H9 (cell line): ENCODE measurements at regions not wholly inside any gene's neighbourhood (a gene's known extent, or its start where the extent isn't known, plus 50 kb on each side); places are given as distances from the start of the nearest gene placed in this dataset.

ENCODE experiments used
- DNase-seq: peaks from one replicate; pipeline ENCODE4 v3.0.0-alpha.2; 2017
- H2AFZ ChIP-seq: one replicate; pipeline ENCODE4 v1.6.1; 2013; ENCODE audit warnings: mild to moderate bottlenecking, low read length, control low read depth, moderate library complexity
- H2AK5ac ChIP-seq: 2 replicates; pipeline ENCODE4 v1.6.1; 2013; ENCODE audit warnings: low read length, control low read depth, mixed read lengths; ENCODE audit not compliant: insufficient read length
- H2BK120ac ChIP-seq: one replicate; pipeline ENCODE4 v1.6.1; 2013; ENCODE audit warnings: low read depth, mild to moderate bottlenecking, low read length, control low read depth, inconsistent platforms; ENCODE audit not compliant: poor library complexity, severe bottlenecking
- H2BK12ac ChIP-seq: 2 replicates; pipeline ENCODE4 v1.6.1; 2013; ENCODE audit warnings: low read length, control low read depth, mixed read lengths, low read depth; ENCODE audit not compliant: insufficient read length
- H2BK15ac ChIP-seq: 2 replicates; pipeline ENCODE4 v1.6.1; 2013; ENCODE audit warnings: low read depth, low read length, control low read depth
- H2BK20ac ChIP-seq: one replicate; pipeline ENCODE4 v1.6.1; 2013; ENCODE audit warnings: low read depth, mild to moderate bottlenecking, low read length, control low read depth, inconsistent platforms; ENCODE audit not compliant: poor library complexity, severe bottlenecking
- H2BK5ac ChIP-seq: 2 replicates; pipeline ENCODE4 v1.6.1; 2013; ENCODE audit warnings: low read length, control low read depth, mixed read lengths; ENCODE audit not compliant: insufficient read length
- H3K14ac ChIP-seq: 2 replicates; pipeline ENCODE4 v1.6.1; 2013; ENCODE audit warnings: low read length, control low read depth; ENCODE audit not compliant: insufficient read depth
- H3K18ac ChIP-seq: 2 replicates; pipeline ENCODE4 v1.6.1; 2013; ENCODE audit warnings: low read depth, mild to moderate bottlenecking, mixed read lengths, low read length, control low read depth; ENCODE audit not compliant: insufficient read length
- H3K23ac ChIP-seq: 2 replicates; pipeline ENCODE4 v1.6.1; 2013; ENCODE audit warnings: low read length, control low read depth, mixed read lengths, low read depth; ENCODE audit not compliant: insufficient read length
- H3K23me2 ChIP-seq: 2 replicates; pipeline ENCODE4 v1.6.1; 2013; ENCODE audit warnings: low read depth, mild to moderate bottlenecking, mixed read lengths, low read length, control low read depth; ENCODE audit not compliant: insufficient read length, poor library complexity, severe bottlenecking
- H3K27ac ChIP-seq: 2 replicates; pipeline ENCODE4 v1.5.1; 2013; ENCODE audit warnings: low read length, control low read depth, mixed read lengths, low read depth; ENCODE audit not compliant: insufficient read length
- H3K27me3 ChIP-seq: 2 replicates; pipeline ENCODE4 v1.6.1; 2013; ENCODE audit warnings: low read length, control low read depth, inconsistent platforms; ENCODE audit not compliant: insufficient read depth
- H3K4ac ChIP-seq: 2 replicates; pipeline ENCODE4 v1.6.1; 2013; ENCODE audit warnings: low read depth, mild to moderate bottlenecking, control low read depth, inconsistent platforms, low read length, moderate library complexity
- H3K4me1 ChIP-seq: 2 replicates; pipeline ENCODE4 v1.6.1; 2013; ENCODE audit warnings: low read length, control low read depth, inconsistent platforms; ENCODE audit not compliant: insufficient read depth
- H3K4me2 ChIP-seq: 2 replicates; pipeline ENCODE4 v1.6.1; 2013; ENCODE audit warnings: low read length, control low read depth, mixed read lengths; ENCODE audit not compliant: insufficient read length, insufficient read depth
- H3K56ac ChIP-seq: 2 replicates; pipeline ENCODE4 v1.6.1; 2013; ENCODE audit warnings: low read depth, mild to moderate bottlenecking, mixed read lengths, low read length, control low read depth; ENCODE audit not compliant: insufficient read length
- H3K79me1 ChIP-seq: 2 replicates; pipeline ENCODE4 v1.6.1; 2013; ENCODE audit warnings: low read depth, mild to moderate bottlenecking, moderate library complexity, low read length, control low read depth, inconsistent platforms; ENCODE audit not compliant: insufficient read depth, poor library complexity, severe bottlenecking
- H3K79me2 ChIP-seq: 2 replicates; pipeline ENCODE4 v1.6.1; 2013; ENCODE audit warnings: low read length, control low read depth, inconsistent platforms; ENCODE audit not compliant: insufficient read depth
- H3K9ac ChIP-seq: 2 replicates; pipeline ENCODE4 v1.6.1; 2013; ENCODE audit warnings: low read length, control low read depth, mixed read lengths; ENCODE audit not compliant: insufficient read length; ENCODE audit errors: extremely low read depth
- H3K9me3 ChIP-seq: one replicate; pipeline ENCODE4 v1.6.1; 2013; ENCODE audit warnings: low read depth, low read length, inconsistent platforms; ENCODE audit not compliant: control insufficient read depth
- H3T11ph ChIP-seq: one replicate; pipeline ENCODE4 v1.6.1; 2013; ENCODE audit warnings: mild to moderate bottlenecking, low read length, control low read depth, inconsistent platforms
- H4K20me1 ChIP-seq: one replicate; pipeline ENCODE4 v1.6.1; 2013; ENCODE audit not compliant: control insufficient read depth, insufficient read length, insufficient read depth
- H4K5ac ChIP-seq: 2 replicates; pipeline ENCODE4 v1.6.1; 2013; ENCODE audit warnings: low read depth, mild to moderate bottlenecking, mixed read lengths, low read length, control low read depth; ENCODE audit not compliant: insufficient read length
- H4K8ac ChIP-seq: replicated peaks from 2 replicates; pipeline ENCODE4 v1.6.1; 2013; ENCODE audit warnings: low read length, control low read depth, mixed read lengths, low read depth; ENCODE audit not compliant: insufficient read length
- H4K91ac ChIP-seq: 2 replicates; pipeline ENCODE4 v1.6.1; 2013; ENCODE audit warnings: low read depth, mild to moderate bottlenecking, moderate library complexity, mixed read lengths, low read length, control low read depth; ENCODE audit not compliant: insufficient read length
- H3K27ac Mint-ChIP-seq, 3 experiments: 2 replicates in 2 of 3; 3 replicates in 1 of 3; pipeline ENCODE4 v1.8.0; 2020 to 2021; ENCODE audit warnings: mixed read lengths in 3 of 3, mild to moderate bottlenecking in 1 of 3, moderate library complexity in 1 of 3
- H3K27me3 Mint-ChIP-seq: 2 replicates; pipeline ENCODE4 v1.8.0; 2021; ENCODE audit warnings: low read depth, mild to moderate bottlenecking, moderate library complexity, mixed read lengths
- H3K36me3 Mint-ChIP-seq, 3 experiments: 2 replicates in 2 of 3; 3 replicates in 1 of 3; pipeline ENCODE4 v1.8.0; 2020 to 2021; ENCODE audit warnings: low read depth in 3 of 3, mixed read lengths in 3 of 3; ENCODE audit not compliant: insufficient read depth in 1 of 3
- H3K4me1 Mint-ChIP-seq, 2 experiments: 2 replicates each; pipeline ENCODE4 v1.8.0; 2020; ENCODE audit warnings: mixed read lengths in 2 of 2
- H3K4me3 Mint-ChIP-seq, 2 experiments: 2 replicates in 1 of 2; 3 replicates in 1 of 2; pipeline ENCODE4 v1.8.0; 2020 to 2021; ENCODE audit warnings: mild to moderate bottlenecking in 2 of 2, mixed read lengths in 2 of 2, moderate library complexity in 1 of 2
- H3K9me3 Mint-ChIP-seq, 2 experiments: 2 replicates in 1 of 2; 3 replicates in 1 of 2; pipeline ENCODE4 v1.8.0; 2020; ENCODE audit warnings: mild to moderate bottlenecking in 2 of 2, mixed read lengths in 2 of 2, moderate library complexity in 1 of 2
- WGBS: extraction: QIAGEN DNeasy Blood & Tissue Kit; methylation state at CpG from one replicate; pipeline ENCODE4 v1.1.7; 2013; ENCODE audit warnings: missing lambda C conversion rate, low lambda C conversion rate, mixed read lengths; ENCODE audit not compliant: insufficient read length; ENCODE audit errors: extremely low coverage; 5-methylcytosine and 5-hydroxymethylcytosine counted together
- TF ChIP-seq, protein P1 (sequence below): fragments of 200-600 bp; sonication (generic); conservative IDR thresholded peaks from 3 replicates; pipeline ENCODE4 v1.8.0; 2021; ENCODE audit warnings: antibody characterized with exemption, mild to moderate bottlenecking

- H3K4me3 Mint-ChIP-seq: no peak overlapping the region
- H3K27me3 Mint-ChIP-seq: no peaks in the 10 kb centered on the region
- H2AK5ac ChIP-seq: no peak overlapping the region
- no peaks in the 10 kb centered on the region for H3K23me2 ChIP-seq
- H2AFZ ChIP-seq: no peak overlapping the region
- no peak overlapping the region for H3K4ac ChIP-seq
- H3K4me2 ChIP-seq: no peak overlapping the region
- H3K36me3 Mint-ChIP-seq: no peaks in the 10 kb centered on the region
- H3K9me3 ChIP-seq: no peaks in the 10 kb centered on the region
- TF ChIP-seq, protein P1, sequence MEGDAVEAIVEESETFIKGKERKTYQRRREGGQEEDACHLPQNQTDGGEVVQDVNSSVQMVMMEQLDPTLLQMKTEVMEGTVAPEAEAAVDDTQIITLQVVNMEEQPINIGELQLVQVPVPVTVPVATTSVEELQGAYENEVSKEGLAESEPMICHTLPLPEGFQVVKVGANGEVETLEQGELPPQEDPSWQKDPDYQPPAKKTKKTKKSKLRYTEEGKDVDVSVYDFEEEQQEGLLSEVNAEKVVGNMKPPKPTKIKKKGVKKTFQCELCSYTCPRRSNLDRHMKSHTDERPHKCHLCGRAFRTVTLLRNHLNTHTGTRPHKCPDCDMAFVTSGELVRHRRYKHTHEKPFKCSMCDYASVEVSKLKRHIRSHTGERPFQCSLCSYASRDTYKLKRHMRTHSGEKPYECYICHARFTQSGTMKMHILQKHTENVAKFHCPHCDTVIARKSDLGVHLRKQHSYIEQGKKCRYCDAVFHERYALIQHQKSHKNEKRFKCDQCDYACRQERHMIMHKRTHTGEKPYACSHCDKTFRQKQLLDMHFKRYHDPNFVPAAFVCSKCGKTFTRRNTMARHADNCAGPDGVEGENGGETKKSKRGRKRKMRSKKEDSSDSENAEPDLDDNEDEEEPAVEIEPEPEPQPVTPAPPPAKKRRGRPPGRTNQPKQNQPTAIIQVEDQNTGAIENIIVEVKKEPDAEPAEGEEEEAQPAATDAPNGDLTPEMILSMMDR: no peak
- no peak overlapping the region for H3K27ac Mint-ChIP-seq
- no peaks in the 10 kb centered on the region for H3K79me1 ChIP-seq
- no peak overlapping the region for H4K91ac ChIP-seq
- H3K4me1 Mint-ChIP-seq: 0 out of 4 replicates have a peak, but pooled peaks cover 0 to 3% of the 10 kb centered on the region in 2 experiments
- H3K27ac ChIP-seq: no peak overlapping the region
- no peak overlapping the region for H2BK12ac ChIP-seq
- no peak for DNase-seq
- H2BK120ac ChIP-seq: no peak overlapping the region
- H3K18ac ChIP-seq: no peak overlapping the region
- no peak overlapping the region for H2BK15ac ChIP-seq
- no peaks in the 10 kb centered on the region for H4K20me1 ChIP-seq
- H3K14ac ChIP-seq: no peak overlapping the region
- no peaks in the 10 kb centered on the region for H3K9me3 Mint-ChIP-seq
- H3K4me1 ChIP-seq: no peaks in the 10 kb centered on the region
- no peak overlapping the region for H3K9ac ChIP-seq
- no CpG with 5 or more reads among the region's 3 CpGs for WGBS
- no peak overlapping the region for H3T11ph ChIP-seq
- H3K23ac ChIP-seq: no peak overlapping the region
- H3K79me2 ChIP-seq: no peaks in the 10 kb centered on the region
- no peak overlapping the region for H2BK5ac ChIP-seq
- H3K27me3 ChIP-seq: no peaks in the 10 kb centered on the region
- H4K5ac ChIP-seq: no peak overlapping the region
- H3K56ac ChIP-seq: no peak overlapping the region
- H4K8ac ChIP-seq: no peak overlapping the region
- no peak overlapping the region for H2BK20ac ChIP-seq
Measured at GRCh38 chr3:59316688-59317275, 267.0 kb upstream of the CFAP20DC start.
